Psoas muscle (tissue), 7 donors: ENCODE measurements at regions not wholly inside any gene's neighbourhood (a gene's known extent, or its start where the extent isn't known, plus 50 kb on each side); places are given as distances from the start of the nearest gene placed in this dataset.

ENCODE experiments used
- ATAC-seq, 4 donors: fragments of 200-7000 bp; cut with Tn5 transposase; one replicate each; pipeline ENCODE4 v1.9.1; 2020; ENCODE audit warnings: moderate library complexity in 3 of 4, mild to moderate bottlenecking in 2 of 4
- DNase-seq, 2 donors: peaks; one replicate each; pipeline ENCODE4 v3.0.0-alpha.2; 2020
- H3K27ac ChIP-seq: fragments of 200-600 bp; one replicate; pipeline ENCODE4 v1.8.0; 2022
- H3K27me3 ChIP-seq, 3 donors: fragments of 200-600 bp in 1 of 3; one replicate each; pipeline versions ENCODE4 v1.6.1 to v1.8.0; 2013 to 2022; ENCODE audit warnings: low read length in 2 of 3, mild to moderate bottlenecking in 2 of 3, moderate library complexity in 1 of 3; ENCODE audit not compliant: insufficient read depth in 3 of 3
- H3K36me3 ChIP-seq, 2 donors: fragments of 200-600 bp in 1 of 2; one replicate each; pipeline versions ENCODE4 v1.6.1 to v1.8.0; 2013 to 2022; ENCODE audit warnings: low read depth in 1 of 2, mild to moderate bottlenecking in 1 of 2, moderate library complexity in 1 of 2; ENCODE audit not compliant: insufficient read depth in 1 of 2
- H3K4me1 ChIP-seq: fragments of 200-600 bp; one replicate; pipeline ENCODE4 v1.8.0; 2022
- H3K4me3 ChIP-seq: fragments of 200-600 bp; one replicate; pipeline ENCODE4 v1.8.0; 2022; ENCODE audit warnings: mild to moderate bottlenecking
- H3K9me3 ChIP-seq: fragments of 200-600 bp; one replicate; pipeline ENCODE4 v1.8.0; 2022
- WGBS, 3 donors: extraction: QIAGEN DNeasy Blood & Tissue Kit; methylation state at CpG; one replicate each; pipeline versions ENCODE4 v1.1.6 to v1.1.7; 2013; 5-methylcytosine and 5-hydroxymethylcytosine counted together
- intact Hi-C, 2 donors: fragments of 100-400 bp; cut with DNase I; formaldehyde crosslinking; loops; one replicate each; pipeline versions ENCODE4 v1.11.0 to v1.14.2; 2022
- TF ChIP-seq, protein P1 (sequence below): fragments of 200-600 bp; IDR thresholded peaks from one replicate; pipeline ENCODE4 v1.8.0; 2022; ENCODE audit warnings: antibody characterized with exemption
- donor health status: healthy with polysubstance abuse.
- donor health status: DM: no; HTN: no; CAD: no; lungs with moderate emphysema.
- donor health status: Bipolar disorder and iron deficiency.
- donor health status: healthy.
- donor health status: DM: yes; HTN: yes; CAD: no.
- donor health status: DM: no; HTN: no; CAD: no.
- donor health status: DM: yes; HTN: yes; CAD: no.

DNA sequence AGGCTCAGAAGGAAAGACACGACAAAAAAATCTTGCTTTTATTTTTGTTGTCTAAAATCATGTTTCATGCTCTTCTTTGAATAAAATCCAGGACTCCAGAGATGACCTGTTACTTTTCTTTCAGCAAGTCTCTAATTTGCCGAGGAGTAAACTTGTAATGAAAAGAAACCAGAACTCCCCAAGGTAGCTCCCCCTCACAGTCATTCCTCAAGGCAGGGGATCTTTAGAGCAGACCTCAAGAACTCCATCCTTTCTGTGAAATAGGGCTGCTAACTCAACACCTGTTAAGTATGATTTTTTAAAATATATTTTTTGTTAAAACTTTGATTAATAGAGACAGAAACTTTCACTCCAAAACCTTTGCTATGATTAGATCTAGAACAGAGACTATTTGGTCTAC, 82.7 kb upstream of the ABCD3 start:
- TF ChIP-seq, protein P1, sequence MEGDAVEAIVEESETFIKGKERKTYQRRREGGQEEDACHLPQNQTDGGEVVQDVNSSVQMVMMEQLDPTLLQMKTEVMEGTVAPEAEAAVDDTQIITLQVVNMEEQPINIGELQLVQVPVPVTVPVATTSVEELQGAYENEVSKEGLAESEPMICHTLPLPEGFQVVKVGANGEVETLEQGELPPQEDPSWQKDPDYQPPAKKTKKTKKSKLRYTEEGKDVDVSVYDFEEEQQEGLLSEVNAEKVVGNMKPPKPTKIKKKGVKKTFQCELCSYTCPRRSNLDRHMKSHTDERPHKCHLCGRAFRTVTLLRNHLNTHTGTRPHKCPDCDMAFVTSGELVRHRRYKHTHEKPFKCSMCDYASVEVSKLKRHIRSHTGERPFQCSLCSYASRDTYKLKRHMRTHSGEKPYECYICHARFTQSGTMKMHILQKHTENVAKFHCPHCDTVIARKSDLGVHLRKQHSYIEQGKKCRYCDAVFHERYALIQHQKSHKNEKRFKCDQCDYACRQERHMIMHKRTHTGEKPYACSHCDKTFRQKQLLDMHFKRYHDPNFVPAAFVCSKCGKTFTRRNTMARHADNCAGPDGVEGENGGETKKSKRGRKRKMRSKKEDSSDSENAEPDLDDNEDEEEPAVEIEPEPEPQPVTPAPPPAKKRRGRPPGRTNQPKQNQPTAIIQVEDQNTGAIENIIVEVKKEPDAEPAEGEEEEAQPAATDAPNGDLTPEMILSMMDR = no peak
- Histone ChIP-seq H3K4me1 (peaks cover 8% of the 10 kb centered on the region), H3K36me3 (no peaks in the 10 kb centered on the region), H3K27me3 (no peaks in the 10 kb centered on the region), H3K27ac (peak overlapping the region; percentile 48), H3K4me3 (no peak overlapping the region), H3K9me3 (no peaks in the 10 kb centered on the region)
- intact Hi-C loops = loop anchor here in 1 of 2 donors (1.0 to 2.0 kb wide), 2 partner anchors 275 to 309 kb away; no protein-coding TSS in a partner anchor
- no peak for DNase-seq
- 47 to 66% (median 50%) methylated on average over 2 of the region's 2 CpGs for WGBS, 3 donors
- peak in 1 of 4 donors; percentile 38 for ATAC-seq

DNA sequence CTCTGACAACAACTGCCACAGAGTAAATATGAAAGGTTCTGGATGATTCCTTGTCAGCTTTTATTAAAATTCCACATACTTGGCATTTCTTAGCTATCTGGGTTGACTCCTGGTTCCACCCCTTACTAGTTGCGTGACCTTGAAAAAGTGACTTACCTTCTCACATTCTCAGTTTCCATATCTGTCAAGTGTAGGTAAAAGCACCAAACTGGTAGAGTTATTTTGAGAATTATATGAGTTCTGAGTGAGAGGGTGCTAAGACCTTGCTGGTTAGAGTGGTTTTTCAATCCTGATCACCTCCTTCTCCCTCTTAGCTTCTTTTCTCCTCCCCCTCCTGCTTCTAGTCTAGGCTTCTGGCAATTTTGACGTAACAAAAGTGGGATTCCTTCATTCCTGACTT, 83.4 kb upstream of the ABCD3 start:
- no peaks in the 10 kb centered on the region for H3K9me3 ChIP-seq
- H3K4me1 ChIP-seq = peaks cover 8% of the 10 kb centered on the region
- H3K27ac ChIP-seq = peak overlapping the region; percentile 48
- ATAC-seq = no peak
- 79 to 89% (median 83%) methylated on average over 2 of the region's 2 CpGs for WGBS, 3 donors
- DNase-seq = no peak
- no peaks in the 10 kb centered on the region for H3K36me3 ChIP-seq
- TF ChIP-seq, protein P1 = no peak
- H3K27me3 ChIP-seq = no peaks in the 10 kb centered on the region
- intact Hi-C loops = loop anchor here (1.0 to 5.0 kb wide), 3 partner anchors 97 to 308 kb away; partner anchors contain the start of gene ARHGAP29 (in 1 of the 2)
- H3K4me3 ChIP-seq = no peak overlapping the region

DNA sequence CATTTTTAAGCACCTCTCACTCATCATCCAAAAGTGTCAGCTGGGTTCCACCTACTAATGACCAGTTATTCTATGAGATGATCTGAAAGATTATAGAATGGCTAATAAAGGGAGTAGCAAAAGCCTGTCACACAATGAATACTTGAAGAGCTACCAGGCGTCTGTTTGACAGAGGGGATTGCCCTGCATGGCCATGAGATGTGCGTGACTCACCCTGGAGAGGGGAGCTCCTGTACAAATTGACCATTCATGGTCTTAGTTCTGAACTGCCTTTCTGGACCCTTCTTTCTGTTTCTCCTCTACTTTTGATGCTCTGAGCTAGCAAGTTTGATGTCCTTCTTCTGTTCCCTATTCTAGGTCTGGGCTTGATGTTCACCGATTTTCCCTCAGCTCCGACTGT, 85.2 kb upstream of the ABCD3 start:
- intact Hi-C loops = loop anchor here in 1 of 2 donors (5.0 kb wide), 1 partner anchor 96 kb away; the partner anchor contains the start of gene ARHGAP29
- DNase-seq = no peak
- no peak overlapping the region for H3K4me3 ChIP-seq
- 74 to 81% (median 80%) methylated on average over 4 of the region's 4 CpGs for WGBS, 3 donors
- H3K4me1 ChIP-seq = peaks cover 13% of the 10 kb centered on the region
- H3K27ac ChIP-seq = no peak overlapping the region
- no peaks in the 10 kb centered on the region for H3K36me3 ChIP-seq
- H3K9me3 ChIP-seq = no peaks in the 10 kb centered on the region
- TF ChIP-seq, protein P1 = no peak
- no peak for ATAC-seq
- no peaks in the 10 kb centered on the region for H3K27me3 ChIP-seq

DNA sequence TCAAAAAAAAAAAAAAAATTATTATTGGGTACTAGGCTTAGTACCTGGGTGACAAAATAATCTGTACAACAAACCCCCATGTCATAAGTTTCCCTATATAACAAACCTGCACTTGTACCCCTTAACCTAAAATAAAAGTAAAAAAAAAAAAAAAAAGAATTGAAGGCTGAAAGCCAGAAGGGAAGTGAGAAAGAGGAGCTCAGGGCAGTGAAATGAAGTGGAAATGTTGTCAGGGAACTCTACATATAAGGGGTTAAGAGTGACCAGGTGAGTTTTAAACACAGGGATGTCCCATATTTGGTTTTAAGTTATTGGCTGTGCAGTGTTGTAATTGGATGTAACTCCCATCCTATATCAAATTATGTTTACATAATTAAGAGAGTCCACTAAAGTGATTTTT, 85.7 kb upstream of the ABCD3 start:
- ATAC-seq (no peak), DNase-seq (no peak)
- H3K4me1 ChIP-seq = peaks cover 18% of the 10 kb centered on the region
- no peak overlapping the region for H3K27ac ChIP-seq
- no peak overlapping the region for H3K4me3 ChIP-seq
- H3K36me3 ChIP-seq = no peaks in the 10 kb centered on the region
- intact Hi-C loops = loop anchor here in 1 of 2 donors (5.0 kb wide), 1 partner anchor 95 kb away; the partner anchor contains the start of gene ARHGAP29
- H3K27me3 ChIP-seq = no peaks in the 10 kb centered on the region
- TF ChIP-seq, protein P1 = no peak
- no peaks in the 10 kb centered on the region for H3K9me3 ChIP-seq

DNA sequence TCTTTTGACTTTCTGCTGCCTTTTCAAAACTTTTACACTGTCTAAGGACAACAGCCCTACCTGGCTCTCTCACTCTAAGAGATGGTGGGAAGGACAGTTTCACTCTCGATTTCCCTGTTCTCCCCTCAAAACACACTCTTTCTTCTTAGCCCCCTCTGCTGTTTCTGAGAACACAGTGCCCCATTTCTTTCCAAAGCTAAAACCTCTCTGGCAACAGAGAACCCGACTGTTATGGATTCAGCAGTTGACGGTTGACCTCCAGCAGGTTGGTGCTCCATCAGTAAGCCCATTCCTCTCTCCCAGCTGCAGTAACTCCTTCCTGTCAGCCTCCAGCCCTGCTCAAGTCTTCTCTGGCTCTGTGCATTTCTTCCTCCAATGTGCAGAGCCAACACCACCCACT, 88.2 kb upstream of the ABCD3 start:
- ATAC-seq = no peak

More for the DNA sequence above, 88.2 kb upstream of the ABCD3 start:
- H3K4me1 ChIP-seq = peaks cover 42% of the 10 kb centered on the region
- DNase-seq = no peak
- intact Hi-C loops = loop anchor here in 1 of 2 donors (5.0 kb wide), 1 partner anchor 93 kb away; the partner anchor contains the start of gene ARHGAP29
- no peak overlapping the region for H3K4me3 ChIP-seq
- no peaks in the 10 kb centered on the region for H3K36me3 ChIP-seq
- H3K27me3 ChIP-seq = no peaks in the 10 kb centered on the region
- no peaks in the 10 kb centered on the region for H3K9me3 ChIP-seq
- TF ChIP-seq, protein P1 = no peak
- 23 to 26% (median 25%) methylated on average over 3 of the region's 3 CpGs for WGBS, 3 donors
- no peak overlapping the region for H3K27ac ChIP-seq
